ENCODE measurements at regions not wholly inside any gene's neighbourhood (a gene's known extent, or its start where the extent isn't known, plus 50 kb on each side); places are given as distances from the start of the nearest gene placed in this dataset.
"Not testable (repeated sequence)": the region's sequence is repeated elsewhere in the genome, so short reads cannot be mapped to it uniquely, and the experiment has no call there.

GRCh38 chr10:65213170-65213569, 1692.0 kb downstream of the REEP3 start:
- Mint-ChIP-seq H3K36me3 (no peaks in the 10 kb centered on the region), H3K27ac (no peak overlapping the region), H3K9me3 (peaks cover 4% of the 10 kb centered on the region in 2 donors)
- ATAC-seq: no peak
- DNase-seq (ENCODE audit: low spot score in 2 of 2): no peak

GRCh38 chr10:65219444-65219843, 1698.2 kb downstream of the REEP3 start:
- DNase-seq (ENCODE audit: low spot score in 2 of 2) (no peak), ATAC-seq (no peak)
- H3K36me3 Mint-ChIP-seq: no peaks in the 10 kb centered on the region
- H3K9me3 Mint-ChIP-seq: peaks cover 3 to 6% of the 10 kb centered on the region in 2 donors
- H3K27ac Mint-ChIP-seq: no peak overlapping the region

DNA sequence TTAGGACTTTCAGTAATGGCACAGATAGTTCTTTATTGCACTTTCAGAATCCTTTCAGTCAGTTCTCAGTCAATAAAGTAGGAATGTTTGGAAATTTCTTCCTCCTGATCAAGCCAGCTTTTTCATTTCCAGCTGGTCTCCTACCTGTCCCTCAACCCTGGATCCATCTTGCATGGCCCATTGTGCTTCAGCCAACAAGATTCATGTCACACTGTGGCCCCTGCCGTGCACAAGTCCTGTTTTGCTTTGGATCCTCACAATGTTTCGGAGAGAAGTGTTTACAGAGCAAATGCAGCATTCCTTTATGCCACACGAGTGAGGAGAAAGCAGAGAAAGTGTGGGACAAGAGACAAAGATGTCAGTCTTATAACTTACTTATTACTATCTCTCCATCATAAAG, 1694.7 kb upstream of the LRRTM3 start:
- no peaks in the 10 kb centered on the region for H3K36me3 Mint-ChIP-seq
- ATAC-seq (no peak), DNase-seq (ENCODE audit: low spot score in 2 of 2) (no peak)
- no peak overlapping the region for H3K27ac Mint-ChIP-seq
- H3K9me3 Mint-ChIP-seq: peaks cover 7 to 12% of the 10 kb centered on the region in 2 donors

- no peaks in the 10 kb centered on the region for H3K36me3 Mint-ChIP-seq
- no peak overlapping the region for H3K27ac Mint-ChIP-seq
- ATAC-seq: no peak
- peaks cover 5 to 7% of the 10 kb centered on the region in 2 donors for H3K9me3 Mint-ChIP-seq
- no peak for DNase-seq (ENCODE audit: low spot score in 2 of 2)
These were observed 1691.6 kb upstream of the LRRTM3 start for GRCh38 chr10:65234261-65234660.

DNA sequence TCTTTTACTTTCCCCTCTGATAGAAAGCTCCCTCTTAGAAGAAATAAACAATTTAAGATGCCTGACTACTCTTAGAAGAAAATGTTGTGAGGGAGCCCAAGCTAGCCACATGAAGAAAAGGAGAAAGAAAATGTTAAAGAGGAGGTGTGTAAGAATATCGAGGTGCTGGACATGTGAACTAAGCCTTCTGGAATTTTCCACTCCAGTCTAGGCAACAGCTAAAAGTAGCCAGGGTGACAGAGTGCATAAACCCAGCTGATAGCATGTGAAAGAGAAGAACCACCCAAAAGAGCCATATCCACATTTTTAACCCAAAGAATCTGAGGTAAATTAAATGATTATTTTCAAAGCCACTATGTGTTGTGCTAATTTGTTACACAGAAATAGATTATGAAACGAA, 1690.6 kb upstream of the LRRTM3 start:
- DNase-seq (ENCODE audit: low spot score in 2 of 2) (no peak), ATAC-seq (no peak)
- no peak overlapping the region for H3K27ac Mint-ChIP-seq
- H3K36me3 Mint-ChIP-seq: no peaks in the 10 kb centered on the region
- H3K9me3 Mint-ChIP-seq: peaks cover 5 to 7% of the 10 kb centered on the region in 2 donors

DNA sequence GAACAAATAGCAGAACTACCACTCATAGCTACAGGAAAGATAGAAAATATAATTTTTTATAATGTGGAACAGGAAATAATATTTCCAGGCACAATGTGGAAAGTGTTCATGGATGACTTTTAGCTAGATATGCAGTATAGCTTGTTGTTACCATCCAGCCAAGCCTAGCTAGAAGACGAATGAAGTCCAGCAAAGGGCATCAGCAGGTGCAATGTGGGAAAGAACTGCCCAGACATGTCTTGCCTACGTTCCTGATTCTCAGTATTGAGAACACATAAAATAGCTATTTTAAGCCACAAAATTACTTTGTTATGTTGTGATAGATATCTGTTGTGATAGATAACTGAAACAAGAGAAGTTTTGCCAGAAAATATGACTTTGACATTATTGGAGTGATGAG, 1690.0 kb upstream of the LRRTM3 start:
- ATAC-seq: no peak
- no peak overlapping the region for H3K27ac Mint-ChIP-seq
- DNase-seq (ENCODE audit: low spot score in 2 of 2): no peak
- peaks cover 5 to 7% of the 10 kb centered on the region in 2 donors for H3K9me3 Mint-ChIP-seq
- H3K36me3 Mint-ChIP-seq: no peaks in the 10 kb centered on the region

- no peak overlapping the region for H3K27ac Mint-ChIP-seq
- H3K9me3 Mint-ChIP-seq: peaks cover 7 to 16% of the 10 kb centered on the region in 2 donors
- no peak for DNase-seq (ENCODE audit: low spot score in 2 of 2)
- no peak for ATAC-seq
- H3K36me3 Mint-ChIP-seq: no peaks in the 10 kb centered on the region
These were observed 1660.3 kb upstream of the LRRTM3 start for GRCh38 chr10:65265451-65265954.

- not testable (repeated sequence) for H3K27ac Mint-ChIP-seq; H3K9me3 Mint-ChIP-seq; ATAC-seq; DNase-seq (ENCODE audit: low spot score in 2 of 2); H3K36me3 Mint-ChIP-seq
These were observed 1656.3 kb upstream of the LRRTM3 start for GRCh38 chr10:65269551-65269950.

GRCh38 chr10:65270969-65271368, 1654.9 kb upstream of the LRRTM3 start:
- ATAC-seq (no peak), DNase-seq (ENCODE audit: low spot score in 2 of 2) (no peak)
- H3K27ac Mint-ChIP-seq: no peak overlapping the region

DNA sequence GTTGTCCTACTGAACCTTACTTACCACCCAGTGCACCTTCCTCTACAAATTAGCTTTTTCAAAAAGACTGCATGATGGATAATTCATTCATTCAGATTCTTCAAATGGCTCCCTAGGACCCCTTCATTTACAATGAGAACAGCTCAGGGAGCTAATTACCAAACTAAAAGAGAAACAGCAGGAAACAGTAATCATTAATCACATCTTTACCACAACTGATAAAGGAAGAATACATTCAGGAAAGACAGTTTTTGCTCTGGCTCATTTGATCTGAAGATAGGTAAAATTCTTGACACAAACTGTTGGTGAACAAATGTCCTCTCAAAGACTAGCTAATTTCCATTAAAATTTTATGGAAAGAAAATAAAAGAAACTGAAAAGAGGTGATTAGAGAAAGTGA, 1652.7 kb upstream of the LRRTM3 start:
- no peak for ATAC-seq
- Mint-ChIP-seq H3K27ac (no peak overlapping the region), H3K9me3 (peaks cover 0 to 5% of the 10 kb centered on the region in 2 donors), H3K36me3 (no peaks in the 10 kb centered on the region)
- DNase-seq (ENCODE audit: low spot score in 2 of 2): no peak

More at GRCh38 chr10:65270969-65271368, 1654.9 kb upstream of the LRRTM3 start:
- Mint-ChIP-seq H3K9me3 (peaks cover 0 to 5% of the 10 kb centered on the region in 2 donors), H3K36me3 (no peaks in the 10 kb centered on the region)

DNA sequence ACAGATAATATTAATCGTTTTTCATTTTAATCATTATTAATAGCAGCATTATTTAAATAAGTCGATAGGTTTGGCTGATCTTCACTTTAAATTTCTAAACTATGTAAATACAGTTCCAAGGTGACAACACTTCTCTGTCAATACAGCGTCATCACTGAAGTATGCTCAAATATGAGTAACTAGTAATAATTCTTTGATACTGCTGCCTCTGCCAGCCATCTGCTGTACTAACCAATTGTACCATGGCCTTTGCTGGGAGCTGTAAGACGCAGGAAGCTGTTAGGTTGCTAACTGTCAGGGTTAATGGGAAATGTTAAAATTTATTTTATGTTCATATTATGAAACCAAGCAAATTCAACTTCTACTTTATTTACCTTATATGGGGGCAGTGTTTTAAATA, 1650.5 kb upstream of the LRRTM3 start:
- H3K9me3 Mint-ChIP-seq: peaks cover 5 to 11% of the 10 kb centered on the region in 2 donors
- no peak overlapping the region for H3K27ac Mint-ChIP-seq
- no peaks in the 10 kb centered on the region for H3K36me3 Mint-ChIP-seq
- DNase-seq (ENCODE audit: low spot score in 2 of 2) (no peak), ATAC-seq (no peak)

GRCh38 chr10:65284495-65285041, 1641.3 kb upstream of the LRRTM3 start:
- H3K27ac Mint-ChIP-seq: no peak overlapping the region
- DNase-seq (ENCODE audit: low spot score in 2 of 2) (no peak), ATAC-seq (no peak)
- H3K9me3 Mint-ChIP-seq: peaks cover 22% of the 10 kb centered on the region in 2 donors
- H3K36me3 Mint-ChIP-seq: no peaks in the 10 kb centered on the region

DNA sequence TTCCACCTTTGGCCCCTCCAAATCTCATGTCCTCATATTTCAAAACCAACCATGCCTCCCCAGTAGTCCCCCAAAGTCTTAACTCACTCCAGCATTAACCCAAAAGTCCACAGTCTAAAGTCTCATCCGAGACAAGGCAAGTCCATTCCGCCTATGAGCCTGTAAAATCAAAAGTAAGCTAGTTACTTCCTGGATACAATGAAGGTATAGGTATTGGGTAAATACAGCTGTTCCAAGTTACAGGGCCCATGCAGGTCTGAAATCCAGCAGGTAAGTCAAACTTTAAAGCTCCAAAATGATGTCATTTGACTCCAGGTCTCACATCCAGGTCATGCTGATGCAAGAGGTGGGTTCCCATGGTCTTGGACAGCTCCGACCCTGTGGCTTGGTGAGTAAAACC, 1640.1 kb upstream of the LRRTM3 start:
- H3K27ac Mint-ChIP-seq; H3K36me3 Mint-ChIP-seq; DNase-seq (ENCODE audit: low spot score in 2 of 2); ATAC-seq: not testable (repeated sequence)
- H3K9me3 Mint-ChIP-seq: peaks cover 26 to 27% of the 10 kb centered on the region in 2 donors

DNA sequence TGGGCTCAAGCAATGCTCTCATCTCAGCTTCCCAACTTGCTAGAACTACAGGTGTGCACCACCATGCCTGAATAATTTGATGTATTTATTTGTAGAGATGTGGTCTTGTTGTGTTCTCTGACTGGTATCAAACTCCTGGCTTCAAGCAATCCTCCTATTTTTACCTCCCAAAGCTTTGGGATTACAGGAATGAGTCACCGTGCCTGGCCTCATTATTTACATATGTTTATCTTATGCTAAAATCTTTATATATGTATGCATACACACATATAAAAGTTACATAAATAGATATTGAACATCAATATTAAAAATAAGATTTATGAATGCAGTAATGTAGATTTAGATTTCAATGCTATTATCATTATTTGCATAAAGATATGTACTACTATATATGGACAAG, 1634.5 kb upstream of the LRRTM3 start:
- Mint-ChIP-seq H3K36me3 (no peaks in the 10 kb centered on the region), H3K9me3 (peaks cover 10% of the 10 kb centered on the region in 2 donors), H3K27ac (no peak overlapping the region)
- ATAC-seq (no peak), DNase-seq (ENCODE audit: low spot score in 2 of 2) (no peak)

DNA sequence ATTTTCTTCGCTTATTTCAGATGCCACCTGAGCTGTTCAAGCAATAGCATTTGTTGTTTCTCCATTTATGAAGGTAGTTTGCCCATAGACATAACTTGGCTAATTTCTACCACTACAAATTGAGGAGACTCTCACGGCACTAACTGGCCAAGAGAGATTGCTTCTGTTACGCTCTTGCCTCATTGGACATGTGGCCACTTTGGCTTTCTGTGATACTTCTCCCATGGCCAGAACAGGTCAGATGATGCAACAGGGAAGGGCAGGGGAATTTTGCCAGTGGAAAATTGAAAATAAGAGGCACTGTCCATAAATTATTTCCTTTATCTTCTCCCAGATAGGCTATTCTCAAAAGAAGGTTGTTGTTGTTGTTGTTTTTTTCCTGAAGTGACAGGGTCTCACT, 1633.3 kb upstream of the LRRTM3 start:
- Mint-ChIP-seq H3K27ac (no peak overlapping the region), H3K36me3 (no peaks in the 10 kb centered on the region), H3K9me3 (peaks cover 4 to 5% of the 10 kb centered on the region in 2 donors)
- no peak for DNase-seq (ENCODE audit: low spot score in 2 of 2)
- no peak for ATAC-seq

DNA sequence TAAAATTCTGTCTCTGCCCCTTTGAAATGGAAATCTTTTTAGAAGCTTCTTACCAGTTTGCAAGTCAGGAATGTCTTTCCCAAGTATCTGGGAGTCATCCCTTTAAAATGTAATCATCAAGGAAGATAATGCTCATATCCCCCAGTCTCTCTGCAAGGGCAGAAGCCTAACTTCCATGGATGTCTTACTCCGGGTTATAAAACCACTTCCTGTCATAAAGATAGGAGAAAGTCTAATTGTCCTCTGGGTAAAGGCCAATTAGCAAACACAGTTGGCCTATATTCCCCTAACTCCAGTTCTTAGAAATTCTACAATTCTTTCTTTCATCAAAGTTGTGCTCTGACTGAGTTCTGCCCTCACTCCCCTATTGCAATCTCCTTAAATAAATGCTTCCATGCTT, 1631.5 kb upstream of the LRRTM3 start:
- Mint-ChIP-seq H3K27ac (no peak overlapping the region), H3K9me3 (peaks cover 4 to 5% of the 10 kb centered on the region in 2 donors), H3K36me3 (no peaks in the 10 kb centered on the region)
- DNase-seq (ENCODE audit: low spot score in 2 of 2): no peak
- ATAC-seq: no peak

DNA sequence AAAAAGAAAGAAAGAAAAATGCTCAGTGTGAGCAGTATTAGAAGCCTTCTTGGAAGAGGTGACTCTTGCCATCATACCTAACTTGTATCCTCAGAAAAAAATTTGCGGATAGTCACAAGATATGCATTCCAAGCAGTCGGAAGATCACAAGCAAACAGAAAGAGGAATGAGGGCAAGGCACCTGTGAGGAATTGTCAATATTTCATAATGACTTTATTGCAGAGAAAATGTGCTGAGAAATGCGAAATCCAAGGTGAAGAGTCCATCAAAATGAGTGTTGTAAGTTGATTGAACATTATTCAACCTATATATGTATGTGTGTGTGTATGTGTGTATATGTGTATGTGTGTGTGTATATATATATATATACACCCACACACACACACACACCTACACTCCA, 1624.7 kb upstream of the LRRTM3 start:
- Mint-ChIP-seq H3K9me3 (peaks cover 0 to 4% of the 10 kb centered on the region in 2 donors), H3K27ac (no peak overlapping the region), H3K36me3 (no peaks in the 10 kb centered on the region)
- ATAC-seq: no peak
- DNase-seq (ENCODE audit: low spot score in 2 of 2): no peak

- no peaks in the 10 kb centered on the region for H3K36me3 Mint-ChIP-seq
- no peak for DNase-seq (ENCODE audit: low spot score in 2 of 2)
- H3K27ac Mint-ChIP-seq: no peak overlapping the region
- no peak for ATAC-seq
- peaks cover 0 to 6% of the 10 kb centered on the region in 2 donors for H3K9me3 Mint-ChIP-seq
These were observed 1619.6 kb upstream of the LRRTM3 start for GRCh38 chr10:65306201-65306600.
